ENCODE measurements at regions not wholly inside any gene's neighbourhood (a gene's known extent, or its start where the extent isn't known, plus 50 kb on each side); places are given as distances from the start of the nearest gene placed in this dataset.

DNA sequence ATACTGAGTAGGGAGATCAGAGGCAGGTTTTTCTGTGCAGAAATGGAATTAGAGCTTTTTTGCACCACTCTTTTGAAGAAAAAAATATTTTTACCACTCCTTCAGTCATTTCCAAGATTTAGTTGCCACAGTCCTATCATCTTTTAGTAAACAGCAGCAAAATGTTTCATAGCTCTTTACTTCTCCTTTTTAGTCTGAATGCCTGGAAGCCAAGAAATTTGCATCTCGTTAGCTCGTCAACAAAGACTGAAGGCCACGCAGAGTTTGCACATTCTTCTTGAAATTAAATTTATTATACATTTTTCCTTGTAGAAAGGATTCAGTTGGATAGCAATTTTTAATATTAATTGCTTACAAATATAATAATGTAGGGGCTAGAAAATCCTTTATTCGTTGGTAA, 544.5 kb upstream of the ATP2B1 start:
- TF ChIP-seq, protein P1, sequence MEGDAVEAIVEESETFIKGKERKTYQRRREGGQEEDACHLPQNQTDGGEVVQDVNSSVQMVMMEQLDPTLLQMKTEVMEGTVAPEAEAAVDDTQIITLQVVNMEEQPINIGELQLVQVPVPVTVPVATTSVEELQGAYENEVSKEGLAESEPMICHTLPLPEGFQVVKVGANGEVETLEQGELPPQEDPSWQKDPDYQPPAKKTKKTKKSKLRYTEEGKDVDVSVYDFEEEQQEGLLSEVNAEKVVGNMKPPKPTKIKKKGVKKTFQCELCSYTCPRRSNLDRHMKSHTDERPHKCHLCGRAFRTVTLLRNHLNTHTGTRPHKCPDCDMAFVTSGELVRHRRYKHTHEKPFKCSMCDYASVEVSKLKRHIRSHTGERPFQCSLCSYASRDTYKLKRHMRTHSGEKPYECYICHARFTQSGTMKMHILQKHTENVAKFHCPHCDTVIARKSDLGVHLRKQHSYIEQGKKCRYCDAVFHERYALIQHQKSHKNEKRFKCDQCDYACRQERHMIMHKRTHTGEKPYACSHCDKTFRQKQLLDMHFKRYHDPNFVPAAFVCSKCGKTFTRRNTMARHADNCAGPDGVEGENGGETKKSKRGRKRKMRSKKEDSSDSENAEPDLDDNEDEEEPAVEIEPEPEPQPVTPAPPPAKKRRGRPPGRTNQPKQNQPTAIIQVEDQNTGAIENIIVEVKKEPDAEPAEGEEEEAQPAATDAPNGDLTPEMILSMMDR (IDR thresholded peaks at IDR 0.05), result no peak
- no peak for TF ChIP-seq POLR2A (IDR thresholded peaks at IDR 0.05)

All from heart left ventricle (tissue), 13 donors.